ENCODE measurements at regions not wholly inside any gene's neighbourhood (a gene's known extent, or its start where the extent isn't known, plus 50 kb on each side); places are given as distances from the start of the nearest gene placed in this dataset.
A peak's percentile ranks its signal among the peaks of the same experiment; 100 is the strongest.

DNA sequence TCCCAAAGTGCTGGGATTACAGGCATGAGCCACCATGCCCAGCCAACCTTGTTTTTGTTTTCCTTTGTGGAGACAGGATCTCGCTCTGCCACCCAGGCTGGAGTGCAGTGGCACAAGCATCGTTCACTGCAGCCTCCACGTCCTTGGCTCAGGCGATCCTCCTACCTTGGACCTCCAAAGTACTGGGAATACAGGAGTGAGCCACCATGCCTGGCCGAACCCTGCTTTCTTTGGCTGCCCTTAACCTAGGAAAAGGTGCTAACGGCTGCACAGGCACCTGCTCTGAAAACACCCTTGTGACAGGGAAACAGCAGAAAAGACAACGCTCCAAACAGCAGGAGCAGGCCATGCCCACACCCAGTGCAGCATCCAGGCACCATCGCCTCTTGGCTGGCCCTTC is 71.9 kb downstream of the OAT start:
- DNase-seq (ENCODE audit: low read depth in 2 of 3, low spot score in 1 of 3), result no peak

DNA sequence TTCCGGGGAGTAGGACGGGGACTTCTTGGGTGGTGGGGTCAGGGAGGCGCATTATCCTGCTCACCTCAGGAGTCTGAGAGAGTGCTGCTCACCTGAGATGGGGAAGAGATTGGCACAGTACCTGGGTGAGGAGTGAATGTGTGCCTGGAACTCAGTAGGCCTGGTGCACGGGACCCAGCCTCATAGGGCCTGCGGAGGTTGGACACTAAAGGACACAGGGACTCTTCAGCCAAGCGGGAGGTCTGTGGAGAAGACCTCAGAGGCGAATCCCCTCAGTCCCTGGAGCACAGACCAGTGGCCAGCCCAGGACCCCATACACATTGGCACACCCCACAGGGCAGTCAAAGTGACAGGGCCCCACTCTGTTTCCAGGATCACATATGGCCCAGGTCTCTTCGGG is 73.2 kb downstream of the OAT start:
- no peak for DNase-seq (ENCODE audit: low read depth in 2 of 3, low spot score in 1 of 3)

DNA sequence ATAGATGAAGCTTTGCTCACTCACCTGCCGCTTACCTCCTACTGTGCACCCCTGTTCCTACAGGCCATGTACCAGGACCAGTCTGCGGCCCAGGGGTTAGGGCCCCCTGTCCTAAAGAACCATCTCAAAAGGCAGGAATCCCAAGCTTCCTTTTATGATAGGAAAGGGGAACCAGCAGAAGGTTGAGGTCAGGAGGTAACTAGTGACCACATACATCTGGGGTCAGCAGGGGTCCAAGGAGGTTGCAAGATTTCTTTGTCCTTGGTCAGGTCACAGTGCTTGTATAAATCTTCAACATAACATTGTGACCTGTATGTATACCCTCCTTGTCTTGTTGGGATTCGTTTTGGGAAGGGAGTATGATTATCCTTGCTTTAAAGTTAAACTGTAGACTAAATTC is 73.8 kb downstream of the OAT start:
- no peak for DNase-seq (ENCODE audit: low read depth in 2 of 3, low spot score in 1 of 3)

DNA sequence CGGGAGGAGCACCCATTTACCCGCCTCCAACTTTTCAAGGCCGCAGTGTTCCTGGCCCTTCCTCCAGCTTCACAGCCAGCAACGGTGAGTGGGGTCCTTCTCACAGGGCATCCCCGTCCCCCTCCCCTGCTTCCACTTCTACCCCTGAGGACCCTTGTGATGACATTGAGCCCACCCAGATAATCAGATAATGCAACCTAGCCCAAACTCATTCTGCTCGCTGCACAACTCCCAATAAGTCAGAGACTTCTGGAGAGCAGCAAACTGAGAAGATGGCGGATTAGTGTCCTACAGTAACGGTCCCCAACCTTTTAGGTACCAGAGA is 74.5 kb downstream of the OAT start:
- no peak for DNase-seq (ENCODE audit: low read depth in 2 of 3, low spot score in 1 of 3)

DNA sequence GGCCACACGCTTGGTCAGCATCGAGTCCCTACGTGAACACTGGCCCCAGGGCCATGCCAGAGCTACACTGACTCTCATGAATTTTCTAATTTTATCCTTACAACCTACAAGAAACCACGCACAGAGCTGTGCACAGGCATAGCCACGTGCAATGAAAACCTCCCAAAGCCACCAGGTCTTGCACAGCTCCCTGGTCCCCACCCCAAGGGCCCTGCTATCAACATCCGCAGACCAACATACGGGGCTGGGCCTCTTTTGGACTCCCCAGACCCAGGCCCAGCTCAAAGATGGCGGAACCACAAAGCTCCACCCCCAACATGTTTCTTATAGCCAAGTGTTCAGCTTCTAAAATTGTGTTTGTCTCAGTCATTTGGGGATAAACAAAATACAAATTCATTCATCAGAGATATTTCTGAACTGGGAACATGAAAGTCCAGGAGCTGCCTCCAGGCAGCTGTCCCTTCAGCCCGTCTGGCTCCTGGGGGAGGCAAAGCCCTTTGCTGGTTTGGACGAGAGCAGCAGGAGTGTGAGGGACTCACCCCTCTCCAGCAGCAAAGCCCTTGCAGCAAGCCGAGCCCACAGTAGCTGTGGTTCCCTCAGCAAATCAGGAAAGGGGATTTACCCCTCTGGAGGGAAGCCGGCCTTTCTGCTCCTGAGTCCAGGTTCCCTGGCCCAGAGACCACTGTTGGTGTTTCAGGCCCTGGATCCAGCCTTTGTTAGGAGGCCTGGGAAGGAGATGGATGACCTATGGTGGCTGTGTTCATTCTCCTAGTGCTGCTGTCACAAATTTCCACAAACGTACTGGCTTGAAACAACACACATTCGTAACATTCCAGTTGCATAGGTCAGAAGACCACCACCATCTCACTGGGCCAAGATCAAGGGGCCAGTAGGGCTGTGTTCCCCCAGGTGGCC is 75.1 kb downstream of the OAT start:
- DNase-seq (ENCODE audit: low read depth in 2 of 3, low spot score in 1 of 3), result no peak

DNA sequence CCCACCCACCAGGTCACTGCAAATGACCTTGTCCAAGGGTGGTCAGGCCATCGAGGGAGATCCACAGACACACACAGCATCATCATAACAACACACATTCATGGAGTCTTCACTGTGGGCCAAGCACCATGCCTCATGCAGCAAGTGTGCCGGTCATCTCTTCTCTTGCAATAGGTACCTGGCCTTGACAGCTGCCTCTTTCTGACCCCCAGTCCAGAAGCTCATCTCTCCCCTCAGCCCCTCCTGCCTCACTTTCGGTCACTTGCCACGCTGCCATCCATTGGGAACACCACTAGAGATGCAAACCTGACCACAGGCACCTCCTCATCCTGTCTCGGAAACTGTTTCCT is 75.9 kb downstream of the OAT start:
- DNase-seq (ENCODE audit: low read depth in 2 of 3, low spot score in 1 of 3), result no peak

DNA sequence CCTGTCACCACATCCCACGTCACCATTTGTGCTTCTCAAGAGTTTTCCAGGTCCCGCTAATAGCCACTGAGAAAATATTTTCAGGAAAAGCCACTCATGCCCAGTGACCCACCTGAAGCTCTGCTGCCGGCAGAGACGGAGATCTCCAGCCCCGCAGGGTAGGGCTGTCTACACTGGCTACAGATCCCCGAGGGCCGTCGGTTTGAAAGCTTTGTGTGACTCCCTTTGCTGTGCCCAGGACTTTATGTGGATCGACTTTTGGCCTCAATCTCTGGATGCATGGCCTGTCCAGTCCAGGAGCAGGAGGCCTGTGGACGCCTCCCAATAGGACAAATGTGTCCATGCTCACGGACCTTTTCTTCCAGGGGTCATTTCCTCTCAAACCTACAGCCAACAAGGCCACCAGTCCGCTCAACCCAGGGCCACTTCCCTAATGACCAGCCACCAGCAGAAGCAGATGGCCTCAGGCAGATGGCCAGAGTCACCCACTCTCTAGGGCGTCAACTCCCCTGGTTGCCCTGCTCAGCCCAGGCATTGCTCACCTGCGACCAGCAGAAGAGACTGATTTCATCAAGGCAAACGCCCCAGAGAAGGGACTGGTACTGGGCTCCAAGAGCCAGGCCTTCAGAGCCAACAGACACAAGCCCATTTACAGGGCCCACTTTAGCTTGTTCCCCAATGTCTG is 76.4 kb downstream of the OAT start:
- no peak for DNase-seq (ENCODE audit: low read depth in 2 of 3, low spot score in 1 of 3)

DNA sequence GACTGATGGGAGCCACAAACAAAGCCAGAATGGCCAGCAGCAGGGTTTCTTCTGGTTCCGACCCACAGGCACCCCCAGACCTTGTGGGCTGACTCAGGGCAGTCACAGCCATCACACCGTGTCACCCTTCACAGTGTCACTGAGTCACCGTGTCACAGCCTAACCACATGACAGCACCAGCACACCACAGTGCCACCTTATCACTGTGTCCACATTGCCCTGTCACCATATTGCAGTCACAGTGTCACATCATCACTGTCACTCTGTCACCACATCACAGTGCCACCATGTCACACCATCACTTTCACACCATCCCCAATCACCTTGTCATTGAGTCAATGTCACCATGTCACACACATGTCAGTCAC is 77.0 kb downstream of the OAT start:
- peak; percentile 6 to 42 (median 7) for DNase-seq (ENCODE audit: low read depth in 2 of 3, low spot score in 1 of 3)

DNA sequence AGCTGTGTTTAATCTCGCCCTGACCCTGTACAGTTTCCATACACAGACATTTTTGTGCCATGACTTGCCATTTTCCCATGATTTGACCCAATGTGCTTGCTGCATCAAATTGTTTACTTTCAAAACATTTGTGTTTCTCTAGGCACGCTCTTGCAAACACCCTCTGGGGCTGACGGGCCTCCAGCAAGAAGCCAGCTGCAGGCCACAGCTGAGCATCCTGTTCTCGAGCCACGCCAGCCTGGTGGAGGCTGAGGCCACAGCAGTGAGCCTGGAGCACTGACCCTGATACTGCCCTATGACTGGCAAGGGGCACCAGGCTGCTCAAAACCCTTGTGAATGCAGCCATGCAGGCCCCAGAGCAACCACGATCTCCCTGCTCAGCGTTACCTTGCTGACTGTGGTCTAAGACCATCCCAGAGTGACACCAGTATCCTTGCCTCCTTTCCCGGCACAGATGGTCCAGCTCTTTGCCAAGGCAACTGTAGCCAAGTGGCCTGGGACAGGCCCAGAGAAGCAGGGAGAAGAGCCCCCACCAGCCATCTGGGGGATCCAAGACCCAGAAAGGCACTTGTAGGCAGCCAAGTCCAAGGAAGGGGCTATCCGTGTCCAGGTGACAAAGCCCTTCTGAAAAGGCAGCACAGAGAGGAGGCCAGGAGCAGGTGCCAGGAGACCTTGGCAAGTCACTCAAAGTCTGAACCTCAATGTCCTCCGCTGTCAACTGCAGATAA is 78.5 kb downstream of the OAT start:
- DNase-seq (ENCODE audit: low read depth in 2 of 3, low spot score in 1 of 3), result no peak

DNA sequence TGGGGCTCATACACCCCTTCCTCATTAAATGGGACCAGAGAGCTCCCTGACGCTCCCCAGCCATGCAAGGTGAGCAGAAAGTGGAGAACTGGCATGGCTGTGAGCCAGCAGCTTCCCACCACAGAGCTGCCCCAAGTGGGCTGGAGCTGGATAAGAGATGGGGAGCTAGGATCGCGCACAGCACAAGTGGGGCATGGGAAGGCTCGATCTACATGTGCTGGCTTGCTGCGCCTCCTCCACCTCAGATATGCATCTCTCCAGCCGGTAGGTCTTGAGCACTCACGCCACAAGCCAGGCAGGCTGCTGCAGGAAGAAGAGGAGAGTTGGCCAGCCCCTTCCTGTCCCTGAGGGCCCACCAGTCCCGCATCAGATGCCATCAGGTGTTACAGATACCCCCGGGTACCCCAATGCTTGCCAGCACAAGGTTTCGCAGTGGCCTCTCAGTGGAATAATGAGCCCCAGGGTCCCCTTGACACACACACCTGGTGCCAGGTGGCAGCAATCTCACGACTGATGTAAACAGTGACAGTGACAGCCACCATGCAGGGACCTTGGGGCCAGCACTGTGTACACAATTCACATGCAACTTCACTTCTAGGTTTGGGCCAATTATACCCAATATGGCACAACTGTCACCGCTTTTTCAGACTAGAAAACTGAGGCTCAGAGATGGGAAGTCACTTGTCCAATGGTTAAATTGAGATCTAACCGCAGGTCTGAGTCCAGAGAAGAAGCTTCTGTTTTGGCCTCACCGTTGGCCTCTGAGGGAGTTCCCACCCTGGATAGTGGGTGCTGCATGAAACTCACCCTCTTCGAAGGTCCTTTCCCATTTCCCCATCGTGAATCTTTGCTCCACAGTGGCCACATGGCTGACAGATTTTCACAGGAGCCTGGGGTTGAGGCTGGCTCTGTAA is 79.3 kb downstream of the OAT start:
- no peak for DNase-seq (ENCODE audit: low read depth in 2 of 3, low spot score in 1 of 3)

DNA sequence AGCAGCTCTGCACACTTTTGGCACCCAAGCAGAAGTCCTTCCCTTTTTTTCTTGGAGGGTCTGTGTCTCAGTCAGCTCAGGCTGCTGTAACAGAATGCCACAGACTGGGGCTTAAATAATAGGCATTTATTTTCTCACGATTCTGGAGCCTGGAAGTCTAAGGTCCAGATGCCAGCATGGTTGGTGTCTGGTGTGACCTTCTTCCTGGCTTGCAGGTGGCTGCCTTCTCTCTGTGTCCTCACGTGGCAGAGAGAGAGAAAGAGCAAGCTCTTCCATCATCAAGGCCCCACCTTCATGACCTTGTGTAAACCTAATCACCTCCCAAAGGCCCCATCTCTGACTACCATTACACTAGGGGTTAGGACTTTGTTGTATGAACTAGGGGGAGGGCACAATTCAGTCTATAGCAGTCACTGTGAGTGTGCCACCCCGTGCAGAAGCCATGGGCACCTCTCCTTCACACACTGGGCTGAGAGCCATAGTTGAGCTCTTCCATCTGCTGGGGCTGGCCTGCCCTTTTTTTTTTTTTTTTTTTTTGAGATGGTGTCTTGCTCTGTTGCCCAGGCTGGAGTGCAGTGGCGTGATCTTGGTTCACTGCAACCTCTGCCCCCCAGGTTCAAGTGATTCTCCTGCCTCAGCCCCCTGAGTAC is 80.3 kb downstream of the OAT start:
- DNase-seq (ENCODE audit: low read depth in 2 of 3, low spot score in 1 of 3), result no peak

DNA sequence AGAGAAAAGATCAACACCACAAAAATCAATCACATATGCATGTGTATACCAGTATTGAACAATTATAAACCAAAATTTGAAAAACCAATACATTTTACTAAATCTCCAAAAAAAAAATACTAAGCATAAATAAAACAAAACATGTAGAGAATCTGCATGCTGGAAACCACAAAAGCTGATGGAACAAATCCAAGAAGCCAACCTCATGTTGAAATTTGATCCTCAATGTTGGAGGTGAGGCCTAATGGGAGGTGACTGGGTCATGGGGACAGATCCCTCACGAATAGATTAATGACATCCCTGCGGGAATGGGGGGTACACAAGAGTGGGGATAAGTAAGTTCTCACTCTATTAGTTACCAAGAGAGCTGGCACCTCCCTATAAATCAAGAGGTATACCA is 82.5 kb downstream of the OAT start:
- no peak for DNase-seq (ENCODE audit: low read depth in 2 of 3, low spot score in 1 of 3)

DNA sequence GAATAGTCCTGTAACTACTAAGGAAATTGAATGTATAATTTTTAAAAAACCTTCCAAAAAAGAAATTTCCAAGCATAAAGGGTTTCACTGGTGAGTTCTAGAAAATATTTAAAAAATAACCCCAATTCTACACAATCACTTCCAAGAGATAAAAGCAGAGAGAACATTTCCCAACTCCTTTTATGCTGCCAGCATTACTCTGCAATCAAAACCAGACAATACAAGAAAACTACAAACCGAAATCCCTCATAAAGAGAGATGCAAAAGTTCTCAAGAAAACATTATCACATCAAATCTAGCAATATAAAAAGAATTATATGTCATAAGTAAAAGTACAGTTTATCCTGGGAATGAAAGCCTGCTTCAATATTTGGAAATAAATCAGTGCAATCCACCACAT is 84.8 kb downstream of the OAT start:
- DNase-seq (ENCODE audit: low read depth in 2 of 3, low spot score in 1 of 3), result no peak

DNA sequence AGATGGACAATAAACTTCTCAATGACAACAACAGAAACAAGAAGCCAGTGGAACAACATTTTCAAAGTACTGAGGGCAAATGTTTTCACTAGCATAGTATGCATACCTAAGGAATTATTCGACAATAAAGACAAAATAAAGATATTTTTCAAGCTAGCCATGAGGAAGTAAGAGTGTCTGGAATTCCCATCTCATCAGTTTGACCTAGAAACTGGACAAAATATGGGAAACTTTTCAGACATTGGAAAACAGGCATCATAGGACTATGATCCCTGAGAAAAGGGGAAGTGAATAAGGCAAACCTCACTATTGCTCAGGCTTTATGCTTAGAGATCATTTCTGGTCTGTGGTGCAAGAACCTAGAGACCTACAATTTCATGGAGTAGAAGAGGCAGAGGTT is 86.3 kb downstream of the OAT start:
- DNase-seq (ENCODE audit: low read depth in 2 of 3, low spot score in 1 of 3), result no peak

DNA sequence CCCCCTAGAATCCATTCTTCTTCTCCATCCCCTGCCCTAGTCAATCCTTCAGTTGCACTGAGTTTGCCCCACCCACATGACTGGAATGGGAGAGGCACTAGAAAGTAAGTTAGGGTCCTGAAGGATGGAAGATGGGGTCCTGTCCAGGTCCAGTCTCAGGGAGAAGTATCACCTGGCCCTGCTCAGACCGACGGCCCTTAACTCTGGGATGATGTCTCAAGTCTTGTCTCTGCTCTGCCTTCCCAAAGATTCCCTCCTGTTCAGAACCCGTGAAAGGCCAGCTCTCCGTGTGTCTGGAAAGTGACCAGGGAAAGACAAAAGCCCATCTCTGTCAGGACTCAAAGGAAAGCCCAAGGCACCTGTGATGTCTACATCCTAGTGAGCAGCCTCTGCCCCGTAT is 88.8 kb downstream of the OAT start:
- DNase-seq (ENCODE audit: low read depth in 2 of 3, low spot score in 1 of 3), result no peak

DNA sequence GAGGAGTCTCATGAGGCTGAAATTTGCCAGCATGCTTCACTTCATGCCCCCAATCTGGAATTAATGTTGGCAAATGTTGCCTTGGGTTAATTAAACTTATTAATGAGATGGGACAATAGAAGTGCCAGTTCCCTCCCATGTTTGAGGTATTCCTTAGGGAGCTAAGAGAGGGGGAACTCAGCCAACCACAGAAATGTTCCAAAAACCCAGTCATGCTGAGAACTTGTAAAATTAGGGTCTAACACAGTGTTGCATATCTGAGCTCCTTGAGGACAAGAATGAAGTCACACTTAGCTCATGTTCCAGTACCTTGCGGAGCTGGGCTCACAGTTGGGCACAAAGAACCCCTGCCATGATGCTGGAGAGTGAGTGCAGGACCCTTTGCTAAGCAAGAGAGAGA is 89.4 kb downstream of the OAT start:
- no peak for DNase-seq (ENCODE audit: low read depth in 2 of 3, low spot score in 1 of 3)

DNA sequence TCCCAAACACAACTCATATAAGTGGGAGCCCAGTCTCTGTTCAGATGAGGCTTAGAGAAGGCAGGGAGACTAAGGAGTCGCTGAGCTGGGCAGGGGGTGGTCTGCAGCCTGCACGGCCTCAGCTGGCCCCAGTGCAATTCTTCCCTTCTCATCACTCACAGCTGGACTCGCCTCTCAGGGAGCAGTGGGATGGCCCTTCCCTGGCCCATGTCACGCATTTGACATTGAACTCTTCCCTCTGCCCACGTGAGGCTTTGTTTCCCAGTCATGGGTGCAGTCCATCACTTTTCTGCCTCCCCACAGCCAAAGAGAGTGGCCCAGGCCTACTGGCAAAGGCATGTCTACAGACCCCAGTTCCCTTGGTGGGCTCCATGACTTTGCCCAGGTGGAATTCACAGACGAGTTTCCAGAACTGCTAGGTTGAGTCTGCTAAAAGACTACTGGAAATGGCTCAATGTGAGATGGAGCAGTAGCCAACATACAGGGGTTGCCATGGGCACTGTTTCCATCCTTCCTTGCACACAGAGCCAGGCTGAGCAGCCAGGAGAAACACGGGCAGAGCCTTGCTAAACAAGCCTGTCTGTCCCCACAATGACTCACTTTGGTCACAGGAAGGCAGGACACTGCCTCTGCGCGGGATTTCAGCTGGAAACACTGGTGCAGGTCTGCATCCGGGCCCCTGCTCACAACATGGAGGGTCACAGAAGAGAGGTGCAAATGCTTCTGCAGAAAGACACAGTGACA is 90.1 kb downstream of the OAT start:
- DNase-seq (ENCODE audit: low read depth in 2 of 3, low spot score in 1 of 3), result no peak

DNA sequence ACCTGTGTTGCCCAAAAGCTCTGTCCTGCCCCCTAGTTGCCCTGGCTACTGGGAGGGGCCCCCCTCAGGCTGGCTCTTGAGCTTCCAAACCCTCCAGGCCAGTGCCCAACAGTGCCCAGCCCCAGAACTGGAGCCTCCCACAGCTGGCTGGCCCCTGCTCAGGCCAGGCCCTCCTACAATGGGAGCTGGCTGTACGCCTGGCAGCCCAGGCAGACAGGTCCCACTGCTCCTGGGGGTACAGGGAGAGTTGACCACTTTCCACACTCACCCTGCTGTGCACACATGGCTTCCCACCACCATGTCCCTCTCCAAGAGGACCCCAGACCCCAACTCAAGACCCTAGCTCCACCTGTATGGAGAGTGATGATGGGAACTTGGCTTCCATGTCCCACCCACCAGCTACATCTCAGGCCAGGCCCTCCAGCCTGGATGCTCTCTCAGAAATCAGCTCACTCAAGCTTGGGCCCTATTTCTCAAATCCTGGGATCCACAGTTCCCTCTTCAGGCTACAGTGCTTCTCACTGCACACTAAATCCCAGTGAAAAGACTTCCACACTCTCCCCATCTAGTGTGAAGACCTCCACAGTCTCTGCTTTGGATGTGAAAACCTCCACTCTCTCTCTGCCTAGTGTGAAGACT is 92.6 kb downstream of the OAT start:
- DNase-seq (ENCODE audit: low read depth in 2 of 3, low spot score in 1 of 3), result no peak

DNA sequence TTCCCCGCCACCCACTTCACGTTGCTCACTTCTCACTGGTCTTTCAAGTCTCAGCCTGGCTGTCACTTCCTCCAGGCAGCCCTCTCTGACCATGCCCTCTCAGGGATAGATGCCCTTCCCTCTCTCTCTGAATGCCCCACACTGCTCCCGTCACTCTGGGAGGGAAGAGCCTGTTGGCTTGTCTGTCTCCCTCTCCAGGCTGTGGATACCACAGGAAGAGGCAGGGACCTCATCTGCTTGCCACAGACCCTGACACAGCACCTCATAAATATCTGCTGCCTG is 93.1 kb downstream of the OAT start:
- no peak for DNase-seq (ENCODE audit: low read depth in 2 of 3, low spot score in 1 of 3)
